Duodenal mucosa (tissue), 2 donors: ENCODE measurements at regions not wholly inside any gene's neighbourhood (a gene's known extent, or its start where the extent isn't known, plus 50 kb on each side); places are given as distances from the start of the nearest gene placed in this dataset.
"Not testable (repeated sequence)": the region's sequence is repeated elsewhere in the genome, so short reads cannot be mapped to it uniquely, and the experiment has no call there.

ENCODE experiments used
- H3K27ac ChIP-seq: one replicate; pipeline ENCODE4 v1.7.0; 2013; ENCODE audit warnings: low read depth, low read length
- H3K27me3 ChIP-seq, 2 donors: one replicate each; pipeline ENCODE4 v1.7.0; 2013; ENCODE audit warnings: low read length in 2 of 2, control low read depth in 1 of 2; ENCODE audit not compliant: insufficient read depth in 2 of 2, control insufficient read depth in 1 of 2
- H3K36me3 ChIP-seq, 2 donors: one replicate each; pipeline ENCODE4 v1.7.0; 2013; ENCODE audit warnings: low read length in 2 of 2, control low read depth in 1 of 2; ENCODE audit not compliant: insufficient read depth in 2 of 2, control insufficient read depth in 1 of 2
- H3K4me1 ChIP-seq, 2 donors: one replicate each; pipeline ENCODE4 v1.7.0; 2013; ENCODE audit warnings: low read length in 2 of 2, control low read depth in 1 of 2; ENCODE audit not compliant: insufficient read depth in 2 of 2, control insufficient read depth in 1 of 2
- H3K4me3 ChIP-seq, 2 donors: one replicate each; pipeline ENCODE4 v1.7.0; 2013; ENCODE audit warnings: low read length in 2 of 2, low read depth in 1 of 2
- H3K9ac ChIP-seq, 2 donors: one replicate each; pipeline ENCODE4 v1.7.0; 2013; ENCODE audit warnings: low read length in 2 of 2, low read depth in 1 of 2
- H3K9me3 ChIP-seq, 2 donors: one replicate each; pipeline ENCODE4 v1.7.0; 2013; ENCODE audit warnings: low read length in 2 of 2, control low read depth in 1 of 2; ENCODE audit not compliant: control insufficient read depth in 1 of 2

GRCh38 chr7:65475734-65476319, 102.2 kb downstream of the ZNF92 start:
- no peak overlapping the region for H3K4me3 ChIP-seq
- no peaks in the 10 kb centered on the region for H3K36me3 ChIP-seq
- peaks cover 0 to 5% of the 10 kb centered on the region in 2 donors for H3K4me1 ChIP-seq
- H3K9me3 ChIP-seq: no peaks in the 10 kb centered on the region
- H3K9ac ChIP-seq: no peak overlapping the region
- no peak overlapping the region for H3K27ac ChIP-seq
- no peaks in the 10 kb centered on the region for H3K27me3 ChIP-seq

GRCh38 chr7:65477326-65477725, 103.7 kb downstream of the ZNF92 start:
- Histone ChIP-seq H3K27me3 (no peaks in the 10 kb centered on the region), H3K4me3 (no peak overlapping the region), H3K4me1 (peaks cover 0 to 5% of the 10 kb centered on the region in 2 donors)

GRCh38 chr7:65489260-65489767, 115.7 kb downstream of the ZNF92 start:
- no peaks in the 10 kb centered on the region for H3K4me1 ChIP-seq
- H3K9ac ChIP-seq: no peak overlapping the region
- H3K4me3 ChIP-seq: no peak overlapping the region
- peaks cover 12% of the 10 kb centered on the region in 2 donors for H3K9me3 ChIP-seq
- no peaks in the 10 kb centered on the region for H3K27me3 ChIP-seq
- H3K27ac ChIP-seq: no peak overlapping the region
- no peaks in the 10 kb centered on the region for H3K36me3 ChIP-seq

More at GRCh38 chr7:65477326-65477725, 103.7 kb downstream of the ZNF92 start:
- H3K27ac ChIP-seq: no peak overlapping the region
- H3K9me3 ChIP-seq: no peaks in the 10 kb centered on the region
- no peaks in the 10 kb centered on the region for H3K36me3 ChIP-seq
- H3K9ac ChIP-seq: no peak overlapping the region

GRCh38 chr7:65496697-65497096, 123.0 kb downstream of the ZNF92 start:
- H3K4me3 ChIP-seq, H3K9me3 ChIP-seq, H3K27ac ChIP-seq, H3K27me3 ChIP-seq, H3K4me1 ChIP-seq, H3K36me3 ChIP-seq, H3K9ac ChIP-seq: not testable (repeated sequence)

GRCh38 chr7:65503434-65504152, 129.9 kb downstream of the ZNF92 start:
- no peak overlapping the region for H3K27ac ChIP-seq
- no peaks in the 10 kb centered on the region for H3K9me3 ChIP-seq
- no peaks in the 10 kb centered on the region for H3K27me3 ChIP-seq
- no peak overlapping the region for H3K4me3 ChIP-seq
- no peak overlapping the region for H3K9ac ChIP-seq
- no peaks in the 10 kb centered on the region for H3K36me3 ChIP-seq
- no peaks in the 10 kb centered on the region for H3K4me1 ChIP-seq

- not testable (repeated sequence) for H3K9me3 ChIP-seq, H3K27ac ChIP-seq, H3K36me3 ChIP-seq, H3K9ac ChIP-seq, H3K27me3 ChIP-seq, H3K4me1 ChIP-seq, H3K4me3 ChIP-seq
Measured at GRCh38 chr7:65504504-65505319, 131.1 kb downstream of the ZNF92 start.

GRCh38 chr7:65505320-65505633, 131.6 kb downstream of the ZNF92 start:
- not testable (repeated sequence) for H3K4me3 ChIP-seq, H3K27ac ChIP-seq, H3K36me3 ChIP-seq, H3K27me3 ChIP-seq, H3K9me3 ChIP-seq, H3K4me1 ChIP-seq, H3K9ac ChIP-seq

- H3K36me3 ChIP-seq, H3K9me3 ChIP-seq, H3K27ac ChIP-seq, H3K4me1 ChIP-seq, H3K9ac ChIP-seq: not testable (repeated sequence)
- Histone ChIP-seq H3K27me3 (peaks cover 6 to 11% of the 10 kb centered on the region in 2 donors), H3K4me3 (peak overlapping the region in 1 of 2 donors; percentile 53)
Measured at GRCh38 chr7:65508581-65509367, 135.1 kb downstream of the ZNF92 start.

- Histone ChIP-seq H3K27me3 (peaks cover 6 to 11% of the 10 kb centered on the region in 2 donors), H3K9ac (no peak overlapping the region), H3K9me3 (no peaks in the 10 kb centered on the region), H3K27ac (no peak overlapping the region), H3K4me1 (peaks cover 0 to 4% of the 10 kb centered on the region in 2 donors), H3K4me3 (peak overlapping the region in 1 of 2 donors; percentile 53), H3K36me3 (no peaks in the 10 kb centered on the region)
Measured at GRCh38 chr7:65509368-65510186, 135.9 kb downstream of the ZNF92 start.
